Mesothelial cell of epicardium (in vitro differentiated cells): ENCODE measurements at regions not wholly inside any gene's neighbourhood (a gene's known extent, or its start where the extent isn't known, plus 50 kb on each side); places are given as distances from the start of the nearest gene placed in this dataset.

Source experiments
- DNase-seq, 2 experiments: peaks; one replicate each; pipeline ENCODE4 v3.0.0; 2021; ENCODE audit warnings: low spot score in 2 of 2; ENCODE audit not compliant: unreplicated experiment in 2 of 2
- H3K27ac Mint-ChIP-seq: 2 replicates; pipeline ENCODE4 v1.8.0; 2021; ENCODE audit warnings: mixed read lengths
- H3K27me3 Mint-ChIP-seq: 2 replicates; pipeline ENCODE4 v1.8.0; 2021; ENCODE audit warnings: low read depth, mixed read lengths
- H3K36me3 Mint-ChIP-seq: 2 replicates; pipeline ENCODE4 v1.8.0; 2021; ENCODE audit warnings: mixed read lengths
- H3K4me1 Mint-ChIP-seq: 2 replicates; pipeline ENCODE4 v1.8.0; 2021; ENCODE audit warnings: mixed read lengths
- H3K4me3 Mint-ChIP-seq: 2 replicates; pipeline ENCODE4 v1.8.0; 2021; ENCODE audit warnings: mild to moderate bottlenecking, moderate library complexity, mixed read lengths
- H3K9me3 Mint-ChIP-seq: 2 replicates; pipeline ENCODE4 v1.8.0; 2021; ENCODE audit warnings: mixed read lengths
- TF ChIP-seq, protein P1 (sequence below): fragments of 200-600 bp; sonication (generic); IDR thresholded peaks from one replicate; pipeline ENCODE4 v1.5.0; 2021; ENCODE audit warnings: antibody characterized with exemption; ENCODE audit not compliant: unreplicated experiment

DNA sequence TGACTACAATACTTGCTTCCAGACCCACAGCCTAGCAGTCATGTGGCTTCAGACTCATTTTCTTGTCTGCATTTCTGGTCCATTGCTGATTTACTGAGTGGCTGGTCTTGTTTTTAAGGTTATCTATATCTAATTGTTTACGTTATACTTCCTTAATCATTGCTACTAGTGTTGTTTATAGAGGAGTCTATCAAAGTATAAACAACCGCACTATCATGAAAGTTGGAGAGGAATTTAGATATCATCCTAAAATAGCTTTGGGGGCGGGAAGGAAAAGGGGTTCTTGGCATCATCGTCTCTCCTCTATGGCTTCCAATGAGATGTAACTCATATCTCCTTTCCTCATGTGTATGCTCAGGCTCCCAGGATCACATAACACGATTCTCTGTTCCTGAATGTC, 372.1 kb upstream of the PBX1 start:
- H3K4me1 Mint-ChIP-seq, result peaks cover 3% of the 10 kb centered on the region
- H3K9me3 Mint-ChIP-seq, result peaks cover 14% of the 10 kb centered on the region
- no peak for DNase-seq
- TF ChIP-seq, protein P1, sequence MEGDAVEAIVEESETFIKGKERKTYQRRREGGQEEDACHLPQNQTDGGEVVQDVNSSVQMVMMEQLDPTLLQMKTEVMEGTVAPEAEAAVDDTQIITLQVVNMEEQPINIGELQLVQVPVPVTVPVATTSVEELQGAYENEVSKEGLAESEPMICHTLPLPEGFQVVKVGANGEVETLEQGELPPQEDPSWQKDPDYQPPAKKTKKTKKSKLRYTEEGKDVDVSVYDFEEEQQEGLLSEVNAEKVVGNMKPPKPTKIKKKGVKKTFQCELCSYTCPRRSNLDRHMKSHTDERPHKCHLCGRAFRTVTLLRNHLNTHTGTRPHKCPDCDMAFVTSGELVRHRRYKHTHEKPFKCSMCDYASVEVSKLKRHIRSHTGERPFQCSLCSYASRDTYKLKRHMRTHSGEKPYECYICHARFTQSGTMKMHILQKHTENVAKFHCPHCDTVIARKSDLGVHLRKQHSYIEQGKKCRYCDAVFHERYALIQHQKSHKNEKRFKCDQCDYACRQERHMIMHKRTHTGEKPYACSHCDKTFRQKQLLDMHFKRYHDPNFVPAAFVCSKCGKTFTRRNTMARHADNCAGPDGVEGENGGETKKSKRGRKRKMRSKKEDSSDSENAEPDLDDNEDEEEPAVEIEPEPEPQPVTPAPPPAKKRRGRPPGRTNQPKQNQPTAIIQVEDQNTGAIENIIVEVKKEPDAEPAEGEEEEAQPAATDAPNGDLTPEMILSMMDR, result no peak
- no peaks in the 10 kb centered on the region for H3K36me3 Mint-ChIP-seq
- no peak overlapping the region for H3K27ac Mint-ChIP-seq
- H3K27me3 Mint-ChIP-seq, result no peaks in the 10 kb centered on the region
- no peak overlapping the region for H3K4me3 Mint-ChIP-seq

DNA sequence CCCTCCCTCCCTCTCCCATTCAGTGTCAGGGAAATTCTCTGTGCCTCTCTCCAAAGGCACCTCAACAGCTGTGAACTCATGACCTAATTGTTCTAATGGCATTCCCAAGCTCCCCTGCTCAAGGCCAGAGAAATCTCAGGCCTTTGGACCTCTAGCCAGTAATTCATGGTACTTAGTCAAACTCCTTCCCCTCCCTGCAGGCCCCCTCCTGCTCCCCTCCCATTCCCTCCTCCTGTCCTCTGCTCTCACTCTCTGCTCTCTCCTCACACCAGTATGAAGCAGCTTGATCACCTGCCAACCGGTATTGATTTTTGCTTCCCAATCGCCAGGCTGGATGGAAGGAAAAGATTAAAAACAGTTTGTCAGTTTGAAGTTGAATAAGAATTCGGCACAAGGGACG, 370.5 kb upstream of the PBX1 start:
- TF ChIP-seq, protein P1, result no peak
- H3K4me3 Mint-ChIP-seq, result no peak overlapping the region

DNA sequence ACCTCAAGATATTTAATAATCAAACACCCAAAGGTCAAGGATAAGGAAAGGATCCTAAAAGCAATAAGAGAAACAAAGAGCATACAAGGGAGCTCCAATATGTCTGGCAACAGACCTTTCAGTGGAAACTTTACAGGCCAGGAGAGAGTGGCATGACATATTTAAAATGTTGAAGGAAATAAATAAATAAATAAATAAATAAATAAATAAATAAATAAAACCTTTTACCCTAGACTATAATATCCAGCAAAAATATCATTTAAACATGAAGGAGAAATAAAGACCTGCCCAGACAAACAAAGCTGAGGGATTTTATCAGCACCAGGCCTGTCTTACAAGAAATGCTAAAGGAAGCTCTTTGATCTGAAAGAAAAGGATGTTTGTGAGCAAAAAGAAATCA, 367.8 kb upstream of the PBX1 start:
- TF ChIP-seq, protein P1, result no peak
- Mint-ChIP-seq H3K27me3 (no peaks in the 10 kb centered on the region), H3K36me3 (peaks cover 10% of the 10 kb centered on the region), H3K9me3 (peaks cover 31% of the 10 kb centered on the region), H3K4me3 (no peak overlapping the region), H3K27ac (no peak overlapping the region), H3K4me1 (peaks cover 3% of the 10 kb centered on the region)
- no peak for DNase-seq

More for the DNA sequence above, 370.5 kb upstream of the PBX1 start:
- H3K36me3 Mint-ChIP-seq, result peaks cover 7% of the 10 kb centered on the region
- no peaks in the 10 kb centered on the region for H3K27me3 Mint-ChIP-seq
- H3K9me3 Mint-ChIP-seq, result peaks cover 30% of the 10 kb centered on the region
- no peak for DNase-seq
- H3K4me1 Mint-ChIP-seq, result peaks cover 3% of the 10 kb centered on the region
- no peak overlapping the region for H3K27ac Mint-ChIP-seq

DNA sequence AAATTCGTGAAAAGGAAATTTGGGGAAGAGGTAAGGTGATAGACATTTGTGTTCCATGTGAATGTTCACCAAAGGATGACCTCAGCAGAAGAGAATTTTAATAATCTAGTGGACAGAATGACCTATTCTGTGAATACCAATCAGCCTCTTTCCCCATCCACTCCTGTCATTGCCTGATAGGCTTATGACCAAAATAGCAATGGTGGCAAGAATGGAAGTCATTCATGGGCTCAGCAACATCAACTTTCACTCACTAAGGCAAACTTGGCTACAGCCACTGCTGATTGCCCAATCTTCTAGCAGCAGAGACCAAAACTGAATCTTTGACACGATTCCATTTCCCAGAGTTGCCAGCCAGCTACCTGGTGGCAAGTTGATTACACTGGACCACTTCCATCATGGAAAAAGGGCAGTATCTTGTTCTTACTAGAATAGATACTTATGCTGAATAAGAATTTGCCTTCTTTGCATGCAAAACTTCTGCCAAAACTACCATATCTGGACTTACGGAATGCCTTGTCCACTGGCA, 348.7 kb upstream of the PBX1 start:
- no peaks in the 10 kb centered on the region for H3K4me1 Mint-ChIP-seq
- H3K27ac Mint-ChIP-seq, result no peak overlapping the region
- H3K27me3 Mint-ChIP-seq, result no peaks in the 10 kb centered on the region
- H3K9me3 Mint-ChIP-seq, result peaks cover 5% of the 10 kb centered on the region
- TF ChIP-seq, protein P1, result no peak
- no peak overlapping the region for H3K4me3 Mint-ChIP-seq
- no peak for DNase-seq
- H3K36me3 Mint-ChIP-seq, result no peaks in the 10 kb centered on the region

DNA sequence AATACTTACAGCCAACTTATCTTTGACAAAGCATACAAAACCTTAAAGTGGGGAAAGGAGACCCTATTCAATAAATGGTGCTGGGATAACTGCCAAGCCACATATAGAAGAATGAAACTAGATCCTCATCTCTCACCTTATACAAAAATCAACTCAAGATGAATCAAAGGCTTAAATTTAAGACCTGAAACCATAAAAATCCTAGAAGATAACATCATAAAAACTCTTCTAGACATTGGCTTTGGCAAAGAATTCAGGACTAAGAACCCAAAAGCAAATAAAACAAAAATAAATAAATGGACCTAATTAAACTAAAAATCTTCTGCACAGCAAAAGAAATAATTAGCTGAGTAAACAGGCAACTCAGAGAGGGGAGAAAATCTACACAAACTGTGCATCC, 335.6 kb upstream of the PBX1 start:
- no peak overlapping the region for H3K27ac Mint-ChIP-seq
- TF ChIP-seq, protein P1, result no peak
- H3K4me1 Mint-ChIP-seq, result peaks cover 4% of the 10 kb centered on the region
- H3K9me3 Mint-ChIP-seq, result peaks cover 23% of the 10 kb centered on the region
- DNase-seq, result no peak
- no peak overlapping the region for H3K4me3 Mint-ChIP-seq
- no peaks in the 10 kb centered on the region for H3K27me3 Mint-ChIP-seq
- H3K36me3 Mint-ChIP-seq, result peaks cover 2% of the 10 kb centered on the region

DNA sequence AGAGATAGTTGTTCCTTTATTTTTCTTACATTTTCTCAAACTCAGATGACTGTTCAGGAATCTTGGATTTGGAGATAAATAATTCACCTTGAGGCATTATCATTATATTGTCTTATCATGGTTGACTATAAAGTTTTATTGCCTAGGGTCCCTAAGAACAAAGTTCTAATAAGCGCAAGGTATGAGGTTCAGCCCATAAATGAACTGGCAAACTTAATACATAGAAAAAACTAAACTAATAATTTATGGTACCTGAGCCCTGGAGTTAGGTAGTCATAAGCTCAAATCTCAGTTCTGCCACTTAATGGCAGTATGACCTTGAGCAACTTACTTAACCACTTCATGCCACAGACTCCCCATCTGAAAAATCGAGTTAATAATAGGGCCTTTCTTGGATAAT, 334.0 kb upstream of the PBX1 start:
- H3K9me3 Mint-ChIP-seq, result peaks cover 17% of the 10 kb centered on the region
- H3K4me1 Mint-ChIP-seq, result peaks cover 10% of the 10 kb centered on the region
- no peak overlapping the region for H3K27ac Mint-ChIP-seq
- H3K36me3 Mint-ChIP-seq, result no peaks in the 10 kb centered on the region
- no peak overlapping the region for H3K4me3 Mint-ChIP-seq
- no peak for DNase-seq
- no peaks in the 10 kb centered on the region for H3K27me3 Mint-ChIP-seq
- TF ChIP-seq, protein P1, result no peak
